ENCODE measurements at regions not wholly inside any gene's neighbourhood (a gene's known extent, or its start where the extent isn't known, plus 50 kb on each side); places are given as distances from the start of the nearest gene placed in this dataset.

GRCh38 chr21:36532769-36533467 lies 53.0 kb upstream of the CLDN14 start:
- H3K4me3 ChIP-seq, result no peak overlapping the region
- no peak for DNase-seq
- no peak overlapping the region for H3K27ac ChIP-seq
- peaks cover 0 to 52% (median 0%) of the 10 kb centered on the region in 4 donors for H3K27me3 ChIP-seq
- TF ChIP-seq POLR2A (IDR thresholded peaks at IDR 0.05) (no peak), CTCF (IDR thresholded peaks at IDR 0.05) (no peak)
- intact Hi-C loops (cut with DNase I), result no loop called here
- whole genome bisulfite sequencing, 2 donors, result 79 to 90% methylated on average over 6 to 15 of the region's 15 CpGs
- H3K36me3 ChIP-seq, result no peaks in the 10 kb centered on the region
- no peaks in the 10 kb centered on the region for H3K9me3 ChIP-seq
- no peaks in the 10 kb centered on the region for H3K4me1 ChIP-seq

GRCh38 chr21:36533468-36533848 lies 53.5 kb upstream of the CLDN14 start:
- intact Hi-C loops (cut with DNase I), result no loop called here
- 74 to 80% methylated on average over 4 to 6 of the region's 6 CpGs for WGBS, 2 donors
- no peaks in the 10 kb centered on the region for H3K9me3 ChIP-seq
- no peaks in the 10 kb centered on the region for H3K4me1 ChIP-seq
- no peak overlapping the region for H3K4me3 ChIP-seq
- H3K36me3 ChIP-seq, result no peaks in the 10 kb centered on the region
- no peak overlapping the region for H3K27ac ChIP-seq
- H3K27me3 ChIP-seq, result peaks cover 0 to 49% (median 0%) of the 10 kb centered on the region in 4 donors
- no peak for DNase-seq
- no peak for TF ChIP-seq POLR2A (IDR thresholded peaks at IDR 0.05)
- TF ChIP-seq CTCF (IDR thresholded peaks at IDR 0.05), result no peak

GRCh38 chr21:36534656-36535055 lies 54.7 kb upstream of the CLDN14 start:
- intact Hi-C loops (cut with DNase I), result no loop called here
- Histone ChIP-seq H3K4me1 (no peaks in the 10 kb centered on the region), H3K9me3 (no peaks in the 10 kb centered on the region), H3K4me3 (no peak overlapping the region), H3K27me3 (peaks cover 0 to 49% (median 0%) of the 10 kb centered on the region in 4 donors), H3K36me3 (no peaks in the 10 kb centered on the region), H3K27ac (no peak overlapping the region)
- no peak for DNase-seq
- no peak for TF ChIP-seq POLR2A (IDR thresholded peaks at IDR 0.05)
- TF ChIP-seq CTCF (IDR thresholded peaks at IDR 0.05), result no peak
- WGBS, 2 donors, result 60 to 75% methylated on average over 1 to 3 of the region's 3 CpGs

GRCh38 chr21:36535618-36536241 lies 55.8 kb upstream of the CLDN14 start:
- no peaks in the 10 kb centered on the region for H3K36me3 ChIP-seq
- no peak overlapping the region for H3K27ac ChIP-seq
- intact Hi-C loops (cut with DNase I), result no loop called here
- no peak for TF ChIP-seq POLR2A (IDR thresholded peaks at IDR 0.05)
- TF ChIP-seq CTCF (IDR thresholded peaks at IDR 0.05), result no peak
- no peaks in the 10 kb centered on the region for H3K9me3 ChIP-seq
- WGBS, 2 donors, result 57% methylated on average over 5 to 6 of the region's 6 CpGs
- H3K4me3 ChIP-seq, result no peak overlapping the region
- H3K27me3 ChIP-seq, result peaks cover 0 to 49% (median 0%) of the 10 kb centered on the region in 4 donors
- no peak for DNase-seq
- no peaks in the 10 kb centered on the region for H3K4me1 ChIP-seq

GRCh38 chr21:36538761-36539160 lies 58.8 kb upstream of the CLDN14 start:
- Histone ChIP-seq H3K4me1 (peaks cover 0 to 6% (median 0%) of the 10 kb centered on the region in 3 donors), H3K4me3 (no peak overlapping the region), H3K36me3 (no peaks in the 10 kb centered on the region), H3K9me3 (no peaks in the 10 kb centered on the region), H3K27me3 (peaks cover 0 to 67% (median 0%) of the 10 kb centered on the region in 4 donors), H3K27ac (no peak overlapping the region)
- TF ChIP-seq POLR2A (IDR thresholded peaks at IDR 0.05) (no peak), CTCF (IDR thresholded peaks at IDR 0.05) (no peak)
- WGBS, 2 donors, result 88% methylated on average over 5 of the region's 11 CpGs; no CpG with 5 or more reads in 1 of the 2 donors
- DNase-seq, result no peak
- intact Hi-C loops (cut with DNase I), result no loop called here
